ENCODE measurements at regions not wholly inside any gene's neighbourhood (a gene's known extent, or its start where the extent isn't known, plus 50 kb on each side); places are given as distances from the start of the nearest gene placed in this dataset.

GRCh38 chr5:62698756-62699155 lies 120.1 kb downstream of the LRRC70 start:
- DNase-seq, result no peak

GRCh38 chr5:62695274-62695673 lies 116.7 kb downstream of the LRRC70 start:
- no peak for DNase-seq

GRCh38 chr5:62692946-62693713 lies 114.5 kb downstream of the LRRC70 start:
- DNase-seq, result no peak

- no peak for DNase-seq
These were observed 113.3 kb downstream of the LRRC70 start for GRCh38 chr5:62691946-62692345.

GRCh38 chr5:62690421-62690820 lies 111.8 kb downstream of the LRRC70 start:
- no peak for DNase-seq

- no peak for DNase-seq
These were observed 111.2 kb downstream of the LRRC70 start for GRCh38 chr5:62689599-62690368.

GRCh38 chr5:62686692-62687091 lies 108.1 kb downstream of the LRRC70 start:
- no peak for DNase-seq

- DNase-seq, result no peak
These were observed 106.6 kb downstream of the LRRC70 start for GRCh38 chr5:62685221-62685620.

GRCh38 chr5:62684310-62684709 lies 105.7 kb downstream of the LRRC70 start:
- no peak for DNase-seq

- no peak for DNase-seq
These were observed 103.4 kb downstream of the LRRC70 start for GRCh38 chr5:62682059-62682458.

- no peak for DNase-seq
These were observed 102.7 kb downstream of the LRRC70 start for GRCh38 chr5:62681117-62681850.

GRCh38 chr5:62680121-62680520 lies 101.5 kb downstream of the LRRC70 start:
- no peak for DNase-seq
